HG03469 (cell line): ENCODE measurements at regions not wholly inside any gene's neighbourhood (a gene's known extent, or its start where the extent isn't known, plus 50 kb on each side); places are given as distances from the start of the nearest gene placed in this dataset.
"Not testable (repeated sequence)": the region's sequence is repeated elsewhere in the genome, so short reads cannot be mapped to it uniquely, and the experiment has no call there.

ENCODE experiments used
- ATAC-seq: cut with Tn5 transposase; IDR thresholded peaks from one replicate; pipeline ENCODE4 v1.9.1; 2021; ENCODE audit warnings: mild to moderate bottlenecking, moderate library complexity, moderate number of reproducible peaks; ENCODE audit not compliant: unreplicated experiment

- ATAC-seq = no peak
Observed at GRCh38 chr2:40043641-40044040, 264.6 kb upstream of the THUMPD2 start.

- ATAC-seq = no peak
Observed at GRCh38 chr2:40043191-40043590, 264.1 kb upstream of the THUMPD2 start.

- ATAC-seq = no peak
Observed at GRCh38 chr2:40041422-40042382, 262.6 kb upstream of the THUMPD2 start.

GRCh38 chr2:40039549-40039948 is 260.5 kb upstream of the THUMPD2 start:
- ATAC-seq = no peak

- ATAC-seq = no peak
Observed at GRCh38 chr2:40038646-40039045, 259.6 kb upstream of the THUMPD2 start.

GRCh38 chr2:40037303-40037702 is 258.2 kb upstream of the THUMPD2 start:
- no peak for ATAC-seq

- ATAC-seq = no peak
Observed at GRCh38 chr2:40036241-40036640, 257.2 kb upstream of the THUMPD2 start.

- ATAC-seq = no peak
Observed at GRCh38 chr2:40034801-40035200, 255.7 kb upstream of the THUMPD2 start.

GRCh38 chr2:40034198-40034597 is 255.1 kb upstream of the THUMPD2 start:
- no peak for ATAC-seq

- no peak for ATAC-seq
Observed at GRCh38 chr2:40033781-40034180, 254.7 kb upstream of the THUMPD2 start.

GRCh38 chr2:40032650-40033319 is 253.7 kb upstream of the THUMPD2 start:
- no peak for ATAC-seq

- ATAC-seq = no peak
Observed at GRCh38 chr2:40030456-40030975, 251.5 kb upstream of the THUMPD2 start.

GRCh38 chr2:40028792-40029488 is 249.9 kb upstream of the THUMPD2 start:
- ATAC-seq = peak; percentile 86

GRCh38 chr2:40027968-40028367 is 248.9 kb upstream of the THUMPD2 start:
- no peak for ATAC-seq

GRCh38 chr2:40025276-40025675 is 246.2 kb upstream of the THUMPD2 start:
- ATAC-seq = not testable (repeated sequence)

- no peak for ATAC-seq
Observed at GRCh38 chr2:40020997-40021396, 241.9 kb upstream of the THUMPD2 start.

- no peak for ATAC-seq
Observed at GRCh38 chr2:40016151-40016885, 237.3 kb upstream of the THUMPD2 start.

- ATAC-seq = not testable (repeated sequence)
Observed at GRCh38 chr2:40013962-40014361, 234.9 kb upstream of the THUMPD2 start.

- ATAC-seq = no peak
Observed at GRCh38 chr2:40004336-40004735, 225.3 kb upstream of the THUMPD2 start.

GRCh38 chr2:40002339-40002738 is 223.3 kb upstream of the THUMPD2 start:
- no peak for ATAC-seq
